LNCAP (cell line): ENCODE measurements at regions not wholly inside any gene's neighbourhood (a gene's known extent, or its start where the extent isn't known, plus 50 kb on each side); places are given as distances from the start of the nearest gene placed in this dataset.

Source experiments
- TF ChIP-seq, protein P1 (sequence below): fragments of 450-650 bp; IDR thresholded peaks from 2 replicates; pipeline ENCODE4 v1.5.1; 2017; ENCODE audit warnings: mild to moderate bottlenecking

DNA sequence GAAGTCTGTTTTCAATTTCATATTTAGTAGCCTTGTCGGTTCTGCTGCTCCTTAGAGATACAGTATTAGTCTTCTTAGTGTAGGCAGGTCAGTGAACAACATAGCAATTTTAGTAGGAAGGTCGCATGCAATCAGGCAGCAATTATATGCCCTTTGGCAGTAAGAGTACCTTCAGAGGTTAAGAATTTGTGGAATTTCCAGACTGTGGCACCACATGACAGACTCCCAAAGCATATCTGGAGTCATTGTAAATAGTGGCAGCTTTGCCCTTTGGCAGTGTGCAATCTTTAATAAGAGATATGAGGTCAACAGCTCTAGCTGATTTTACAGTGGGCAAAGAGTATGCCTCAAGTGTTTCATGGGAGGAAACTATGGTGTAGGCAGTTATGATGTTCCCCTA, 1532.5 kb upstream of the CADM2 start:
- TF ChIP-seq, protein P1, sequence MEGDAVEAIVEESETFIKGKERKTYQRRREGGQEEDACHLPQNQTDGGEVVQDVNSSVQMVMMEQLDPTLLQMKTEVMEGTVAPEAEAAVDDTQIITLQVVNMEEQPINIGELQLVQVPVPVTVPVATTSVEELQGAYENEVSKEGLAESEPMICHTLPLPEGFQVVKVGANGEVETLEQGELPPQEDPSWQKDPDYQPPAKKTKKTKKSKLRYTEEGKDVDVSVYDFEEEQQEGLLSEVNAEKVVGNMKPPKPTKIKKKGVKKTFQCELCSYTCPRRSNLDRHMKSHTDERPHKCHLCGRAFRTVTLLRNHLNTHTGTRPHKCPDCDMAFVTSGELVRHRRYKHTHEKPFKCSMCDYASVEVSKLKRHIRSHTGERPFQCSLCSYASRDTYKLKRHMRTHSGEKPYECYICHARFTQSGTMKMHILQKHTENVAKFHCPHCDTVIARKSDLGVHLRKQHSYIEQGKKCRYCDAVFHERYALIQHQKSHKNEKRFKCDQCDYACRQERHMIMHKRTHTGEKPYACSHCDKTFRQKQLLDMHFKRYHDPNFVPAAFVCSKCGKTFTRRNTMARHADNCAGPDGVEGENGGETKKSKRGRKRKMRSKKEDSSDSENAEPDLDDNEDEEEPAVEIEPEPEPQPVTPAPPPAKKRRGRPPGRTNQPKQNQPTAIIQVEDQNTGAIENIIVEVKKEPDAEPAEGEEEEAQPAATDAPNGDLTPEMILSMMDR: no peak

DNA sequence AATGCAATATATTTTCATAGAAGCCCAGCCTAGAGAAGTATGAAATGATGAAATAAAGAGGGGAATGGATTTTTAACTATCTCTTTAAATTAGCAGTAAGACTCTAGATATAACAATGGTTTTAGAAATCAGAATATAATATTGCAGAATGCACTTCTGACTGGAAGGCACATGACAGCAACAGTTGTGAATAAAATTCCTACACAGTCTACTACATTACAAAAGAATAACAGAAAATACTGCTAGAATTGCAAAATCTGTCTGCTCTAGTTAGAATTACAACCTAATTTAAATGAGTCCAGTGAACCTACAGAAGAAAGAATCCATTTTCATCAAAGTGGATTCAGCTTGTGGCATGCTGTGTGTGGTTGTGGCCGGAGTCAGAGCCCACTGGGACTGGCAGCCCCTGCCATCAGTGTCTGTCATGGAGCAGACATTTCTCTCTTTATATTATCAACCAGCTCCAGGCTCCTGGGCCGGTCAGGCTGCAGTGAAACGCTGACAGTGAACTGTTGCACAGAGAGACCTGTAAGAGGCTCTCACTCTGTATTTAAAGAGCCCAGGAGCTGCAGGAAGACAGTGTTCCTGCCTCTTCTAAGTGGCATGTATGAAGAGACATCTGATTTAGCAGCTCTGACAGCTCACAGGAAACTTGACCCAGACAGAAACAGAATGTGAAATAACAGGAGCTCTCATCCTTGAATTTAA, 1523.8 kb upstream of the CADM2 start:
- TF ChIP-seq, protein P1: no peak

DNA sequence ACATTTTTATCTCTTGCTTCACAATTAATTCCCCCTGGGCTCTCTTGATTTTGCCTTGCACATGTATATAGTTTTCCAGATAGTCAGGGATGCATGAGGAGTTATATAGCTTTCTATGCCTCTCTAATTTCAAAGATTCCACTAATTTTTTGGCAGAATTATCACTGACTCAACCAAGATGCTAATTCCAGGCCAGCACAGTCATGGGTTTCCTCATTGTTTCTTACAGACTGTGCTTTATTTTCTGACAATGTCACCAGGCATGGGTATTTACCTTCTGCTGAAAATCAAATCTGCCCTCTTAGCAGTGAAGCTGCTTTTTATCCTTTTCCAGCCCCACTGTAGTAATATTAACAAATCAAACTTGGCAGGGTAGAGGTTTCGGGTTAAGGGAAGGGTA, 1520.6 kb upstream of the CADM2 start:
- TF ChIP-seq, protein P1: no peak

DNA sequence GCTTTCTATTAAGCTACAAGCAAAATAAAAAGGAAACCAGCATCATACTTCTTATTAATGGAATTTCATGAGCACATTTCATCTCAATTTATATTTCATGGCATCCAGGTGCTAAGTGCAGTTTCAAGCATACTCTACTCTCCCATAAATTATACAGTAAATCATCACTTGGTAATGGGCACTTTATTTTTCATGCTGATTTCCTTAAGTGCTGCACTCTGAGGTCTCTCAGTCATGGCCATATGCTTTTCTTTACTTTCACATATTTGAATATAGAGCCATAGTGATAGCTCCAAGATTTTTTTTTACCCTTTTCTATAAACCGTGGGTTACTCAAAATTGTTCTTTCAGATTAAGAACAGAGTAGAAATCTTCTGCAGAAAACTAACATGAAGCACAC, 1505.7 kb upstream of the CADM2 start:
- TF ChIP-seq, protein P1: no peak

DNA sequence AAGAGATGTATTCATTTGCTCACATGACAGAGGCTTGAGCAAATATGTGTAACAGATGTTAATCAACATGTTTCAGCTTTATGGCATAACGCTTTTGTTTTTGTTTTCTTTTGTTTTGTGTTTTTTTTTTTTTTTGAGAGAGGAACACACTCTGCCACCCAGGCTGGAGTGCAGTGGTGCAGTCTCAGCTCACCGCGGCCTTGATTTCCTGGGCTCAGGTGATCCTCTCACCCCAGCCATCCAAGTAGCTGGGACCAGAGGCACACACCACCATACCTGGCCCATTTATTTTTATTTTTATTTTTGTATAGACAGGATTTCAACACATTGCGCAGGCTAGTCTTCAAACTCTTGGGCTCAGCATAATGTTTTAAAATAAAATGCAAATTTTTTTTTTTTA, 1504.4 kb upstream of the CADM2 start:
- TF ChIP-seq, protein P1: no peak

DNA sequence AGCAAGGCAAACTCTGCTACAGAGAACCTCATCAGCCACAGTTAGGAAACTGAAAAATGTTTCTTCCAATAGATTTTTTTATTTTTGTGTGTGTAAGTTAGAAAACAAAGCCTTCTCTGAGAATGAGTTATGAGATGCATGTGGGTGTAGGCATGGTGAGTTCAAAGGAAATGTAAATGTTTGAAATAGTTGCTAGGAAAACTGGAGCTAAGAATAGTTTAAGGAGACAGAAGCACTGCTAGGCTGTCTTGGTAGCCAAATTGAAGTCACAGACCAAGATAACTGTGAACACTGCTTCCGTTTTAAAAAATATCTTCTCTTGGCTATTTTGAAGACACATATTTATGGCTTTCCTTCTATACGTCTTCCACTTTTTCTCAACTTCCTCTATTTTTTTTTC, 1501.2 kb upstream of the CADM2 start:
- TF ChIP-seq, protein P1: no peak

DNA sequence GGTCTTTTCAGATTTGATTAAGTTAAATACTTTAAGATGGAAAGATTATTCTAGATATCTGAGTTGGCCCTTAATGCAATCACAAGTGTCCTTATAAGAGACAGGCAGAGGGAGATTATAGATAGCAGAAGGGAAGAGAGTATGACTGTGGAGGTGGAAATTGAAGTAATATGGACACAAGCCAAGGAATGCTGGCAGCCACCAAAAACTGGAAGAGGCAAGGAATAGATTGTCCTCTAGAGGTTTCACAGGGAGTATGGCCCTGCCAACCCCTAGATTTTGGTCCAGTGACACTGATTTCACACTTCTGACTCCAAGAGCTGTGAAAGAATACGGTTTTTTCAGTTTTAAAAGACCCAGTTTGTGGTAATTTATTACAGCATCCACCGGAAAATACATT, 1498.7 kb upstream of the CADM2 start:
- TF ChIP-seq, protein P1: no peak; the same call in 1 of the 2 replicates

DNA sequence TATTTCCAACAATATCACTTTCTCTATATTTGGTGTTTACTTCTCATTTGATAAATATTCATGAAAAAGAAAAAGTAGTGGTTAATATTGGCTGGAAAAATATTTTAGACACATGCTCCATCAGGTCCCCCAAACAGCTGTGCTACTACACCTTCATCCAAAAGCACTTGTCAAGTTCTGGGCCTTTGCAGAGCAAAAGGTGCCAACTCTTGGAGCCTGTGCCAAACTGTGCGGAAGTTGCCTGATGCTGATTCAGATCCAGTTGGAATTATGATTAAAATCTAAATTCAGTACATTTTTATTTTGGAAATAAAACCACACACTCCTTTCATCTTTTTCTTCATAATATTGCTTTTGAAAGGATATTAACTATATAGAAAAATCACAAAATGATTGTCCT, 1497.4 kb upstream of the CADM2 start:
- TF ChIP-seq, protein P1: no peak
